Right lobe of liver (tissue), 6 donors: ENCODE measurements at regions not wholly inside any gene's neighbourhood (a gene's known extent, or its start where the extent isn't known, plus 50 kb on each side); places are given as distances from the start of the nearest gene placed in this dataset.

Experiments
- ATAC-seq, 4 donors: fragments of 200-7000 bp; cut with Tn5 transposase; one replicate each; pipeline ENCODE4 v1.9.1; 2020; ENCODE audit warnings: mild to moderate bottlenecking in 4 of 4, moderate library complexity in 4 of 4
- DNase-seq, 3 donors: peaks; one replicate each; pipeline ENCODE4 v3.0.0-alpha.2; 2020
- H3K27ac ChIP-seq, 3 donors: fragments of 200-600 bp; one replicate each; pipeline ENCODE4 v1.8.0; 2022
- H3K27me3 ChIP-seq, 2 donors: fragments of 200-600 bp; one replicate each; pipeline ENCODE4 v1.8.0; 2022
- H3K36me3 ChIP-seq, 4 donors: fragments of 200-600 bp; sonication (generic) in 1 of 4; one replicate each; pipeline versions ENCODE4 v1.5.1 to v1.8.0; 2017 to 2022; ENCODE audit warnings: control low read depth in 1 of 4
- H3K4me1 ChIP-seq, 4 donors: fragments of 200-600 bp; sonication (generic) in 1 of 4; one replicate each; pipeline versions ENCODE4 v1.5.1 to v1.8.0; 2017 to 2022; ENCODE audit warnings: control low read depth in 1 of 4
- H3K4me3 ChIP-seq, 3 donors: fragments of 200-600 bp; one replicate each; pipeline ENCODE4 v1.8.0; 2022
- H3K9me3 ChIP-seq, 4 donors: fragments of 200-600 bp; sonication (generic) in 1 of 4; one replicate each; pipeline versions ENCODE4 v1.5.1 to v1.8.0; 2017 to 2022; ENCODE audit warnings: control low read depth in 1 of 4
- CTCF ChIP-seq, 4 donors: fragments of 200-600 bp in 3 of 4; fragments of 450-650 bp in 1 of 4; IDR thresholded peaks; one replicate each; pipeline versions ENCODE4 v1.5.1 to v1.8.0; 2016 to 2022; ENCODE audit warnings: antibody characterized with exemption in 4 of 4, mild to moderate bottlenecking in 2 of 4
- POLR2A ChIP-seq: fragments of 450-650 bp; IDR thresholded peaks from one replicate; pipeline ENCODE4 v1.6.1; 2017; ENCODE audit warnings: antibody characterized with exemption, mild to moderate bottlenecking
- WGBS: methylation state at CpG from one replicate; pipeline ENCODE4 v1.1.6; 2018; ENCODE audit warnings: low coverage, low lambda C conversion rate; ENCODE audit not compliant: insufficient coverage; ENCODE audit errors: missing lambda C conversion rate; 5-methylcytosine and 5-hydroxymethylcytosine counted together
- intact Hi-C, 2 donors: fragments of 100-400 bp; cut with DNase I; formaldehyde crosslinking; loops; one replicate each; pipeline versions ENCODE4 v1.11.2 to v1.14.1; 2022
- donor health status: DM: no; HTN: yes; CAD: no.
- donor health status: DM: no; HTN: no; CAD: no.
- donor health status: DM: no; HTN: no; CAD: no.
- donor health status: DM: no; HTN: yes; CAD: no.
- donor health status: DM: no; HTN: yes; CAD: no.

- TF ChIP-seq CTCF (IDR thresholded peaks at IDR 0.05) = no peak
- TF ChIP-seq POLR2A = no peak
- intact Hi-C loops = no loop called here
- WGBS = 37% methylated on average over 7 of the region's 8 CpGs
Observed at GRCh38 chr10:28806951-28807759, 129.8 kb downstream of the BAMBI start.

DNA sequence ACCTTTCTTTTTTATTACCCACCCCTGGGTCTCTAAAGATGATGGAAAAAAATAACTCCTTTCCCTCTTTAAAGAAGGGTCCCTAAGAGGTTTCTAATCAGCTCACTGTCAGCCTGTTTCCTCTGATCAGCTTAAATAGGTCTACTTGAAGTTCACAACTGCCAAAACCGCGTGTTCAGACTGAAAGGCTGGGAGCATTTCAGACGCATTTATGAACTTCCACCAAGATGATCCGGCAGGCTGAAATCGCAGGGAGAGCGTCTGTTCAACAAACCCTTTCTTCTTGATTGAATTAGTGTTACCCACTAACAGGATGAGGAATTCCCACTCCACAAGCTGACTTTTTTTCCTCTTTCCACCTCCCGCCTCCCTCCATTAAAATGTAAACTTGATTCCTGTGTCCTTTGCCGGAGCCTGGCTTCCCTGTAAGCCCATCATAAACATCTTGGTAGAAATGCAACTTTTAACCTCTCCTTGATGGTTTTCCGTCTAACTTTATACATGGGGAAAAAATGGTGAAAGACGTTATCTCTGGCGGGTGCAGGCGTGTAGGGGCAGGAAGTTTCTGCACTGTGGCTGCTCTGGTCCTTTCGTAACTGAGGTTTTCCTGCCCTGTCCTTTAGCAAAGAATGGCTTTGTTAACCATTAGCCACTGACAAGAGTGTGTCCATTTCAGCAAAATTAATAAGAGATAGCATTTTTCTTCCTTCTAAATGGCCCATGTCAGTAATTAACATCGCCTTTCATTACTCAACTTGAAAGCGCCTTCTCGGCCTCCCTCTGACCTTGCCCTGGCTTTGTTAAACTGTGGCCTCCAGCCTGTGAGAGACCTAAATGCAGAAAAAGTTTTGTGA is 130.7 kb downstream of the BAMBI start:
- DNase-seq (no peak), ATAC-seq (peak; percentile 85 to 95 (median 90))
- WGBS = 16% methylated on average over 16 of the region's 16 CpGs
- intact Hi-C loops = no loop called here
- Histone ChIP-seq H3K9me3 (no peaks in the 10 kb centered on the region), H3K4me3 (peak overlapping the region; percentile 1 to 38 (median 28)), H3K27me3 (no peaks in the 10 kb centered on the region), H3K4me1 (peaks cover 0 to 22% (median 0%) of the 10 kb centered on the region in 4 donors), H3K36me3 (no peaks in the 10 kb centered on the region), H3K27ac (peak overlapping the region; percentile 47 to 69 (median 56))
- no peak for TF ChIP-seq CTCF (IDR thresholded peaks at IDR 0.05)
- TF ChIP-seq POLR2A = peak; percentile 71

More at GRCh38 chr10:28806951-28807759, 129.8 kb downstream of the BAMBI start:
- H3K4me3 ChIP-seq = peak overlapping the region in 1 of 3 donors; percentile 38
- H3K27me3 ChIP-seq = no peaks in the 10 kb centered on the region
- no peak for DNase-seq
- no peaks in the 10 kb centered on the region for H3K36me3 ChIP-seq
- peaks cover 0 to 23% (median 0%) of the 10 kb centered on the region in 4 donors for H3K4me1 ChIP-seq
- peak; percentile 25 to 48 (median 36) for ATAC-seq
- H3K9me3 ChIP-seq = no peaks in the 10 kb centered on the region
- peak overlapping the region; percentile 56 to 69 (median 57) for H3K27ac ChIP-seq

DNA sequence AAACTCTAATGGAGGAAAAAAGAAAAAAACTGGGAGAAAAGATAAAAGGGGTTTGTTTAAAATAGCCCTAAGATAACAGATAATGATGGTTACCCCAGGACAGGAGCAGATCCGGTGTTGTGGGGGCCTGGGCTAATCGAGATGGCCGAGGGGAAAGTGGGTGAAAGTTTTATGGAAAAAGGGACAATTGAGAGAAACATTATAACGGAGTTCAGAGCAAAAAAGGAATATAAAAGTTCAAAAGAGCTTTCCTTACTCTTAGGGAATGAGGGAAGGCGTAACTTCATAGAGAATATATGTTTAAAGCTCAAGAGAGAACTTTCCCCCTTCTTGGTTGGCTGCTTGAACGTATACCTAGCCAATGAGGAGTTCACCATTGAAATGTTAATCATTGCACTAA is 131.4 kb downstream of the BAMBI start:
- H3K27ac ChIP-seq = peak overlapping the region in 2 of 3 donors; percentile 47 to 69
- 63% methylated on average over 6 of the region's 6 CpGs for WGBS
- H3K27me3 ChIP-seq = no peaks in the 10 kb centered on the region
- no peak for DNase-seq
- peaks cover 0 to 22% (median 0%) of the 10 kb centered on the region in 4 donors for H3K4me1 ChIP-seq
- intact Hi-C loops = no loop called here
- ATAC-seq = no peak
- no peaks in the 10 kb centered on the region for H3K9me3 ChIP-seq
- no peak overlapping the region for H3K4me3 ChIP-seq
- TF ChIP-seq POLR2A = no peak
- no peak for TF ChIP-seq CTCF (IDR thresholded peaks at IDR 0.05)
- no peaks in the 10 kb centered on the region for H3K36me3 ChIP-seq

GRCh38 chr10:28810057-28810870 is 132.9 kb downstream of the BAMBI start:
- Histone ChIP-seq H3K9me3 (no peaks in the 10 kb centered on the region), H3K4me3 (no peak overlapping the region), H3K27ac (no peak overlapping the region), H3K36me3 (no peaks in the 10 kb centered on the region), H3K4me1 (peaks cover 0 to 22% (median 0%) of the 10 kb centered on the region in 4 donors), H3K27me3 (no peaks in the 10 kb centered on the region)
- intact Hi-C loops = no loop called here
- ATAC-seq = peak in 1 of 4 donors; percentile 47
- TF ChIP-seq POLR2A = no peak
- TF ChIP-seq CTCF (IDR thresholded peaks at IDR 0.05) = no peak
- DNase-seq = no peak
- WGBS = 65% methylated on average over 8 of the region's 10 CpGs
